ENCODE measurements at regions not wholly inside any gene's neighbourhood (a gene's known extent, or its start where the extent isn't known, plus 50 kb on each side); places are given as distances from the start of the nearest gene placed in this dataset.

GRCh38 chr1:30028939-30029338 lies 694.4 kb downstream of the MATN1 start:
- Histone ChIP-seq H3K36me3 (ENCODE audit: control insufficient read depth, insufficient read depth, low read length) (no peaks in the 10 kb centered on the region), H3K27me3 (ENCODE audit: control insufficient read depth, insufficient read depth, low read length) (peaks cover 2% of the 10 kb centered on the region), H3K4me3 (ENCODE audit: low read depth, low read length) (no peak overlapping the region)
- DNase-seq (ENCODE audit: low read depth) = no peak
- no peak for TF ChIP-seq CTCF (IDR thresholded peaks at IDR 0.05; ENCODE audit: insufficient read depth, low read length, poor library complexity, severe bottlenecking)

- Histone ChIP-seq H3K4me3 (ENCODE audit: low read depth, low read length) (no peak overlapping the region), H3K27me3 (ENCODE audit: control insufficient read depth, insufficient read depth, low read length) (peaks cover 2% of the 10 kb centered on the region), H3K36me3 (ENCODE audit: control insufficient read depth, insufficient read depth, low read length) (no peaks in the 10 kb centered on the region)
- TF ChIP-seq CTCF (IDR thresholded peaks at IDR 0.05; ENCODE audit: insufficient read depth, low read length, poor library complexity, severe bottlenecking) = no peak
- DNase-seq (ENCODE audit: low read depth) = no peak
These were observed 695.1 kb downstream of the MATN1 start for GRCh38 chr1:30028283-30028682.

- H3K4me3 ChIP-seq (ENCODE audit: low read depth, low read length) = no peak overlapping the region
- peaks cover 2% of the 10 kb centered on the region for H3K27me3 ChIP-seq (ENCODE audit: control insufficient read depth, insufficient read depth, low read length)
- no peak for DNase-seq (ENCODE audit: low read depth)
- TF ChIP-seq CTCF (IDR thresholded peaks at IDR 0.05; ENCODE audit: insufficient read depth, low read length, poor library complexity, severe bottlenecking) = no peak
- no peaks in the 10 kb centered on the region for H3K36me3 ChIP-seq (ENCODE audit: control insufficient read depth, insufficient read depth, low read length)
These were observed 696.1 kb downstream of the MATN1 start for GRCh38 chr1:30027247-30027646.

GRCh38 chr1:30024411-30025195 lies 698.8 kb downstream of the MATN1 start:
- no peak for TF ChIP-seq CTCF (IDR thresholded peaks at IDR 0.05; ENCODE audit: insufficient read depth, low read length, poor library complexity, severe bottlenecking)
- no peaks in the 10 kb centered on the region for H3K36me3 ChIP-seq (ENCODE audit: control insufficient read depth, insufficient read depth, low read length)
- H3K4me3 ChIP-seq (ENCODE audit: low read depth, low read length) = no peak overlapping the region
- peaks cover 2% of the 10 kb centered on the region for H3K27me3 ChIP-seq (ENCODE audit: control insufficient read depth, insufficient read depth, low read length)
- DNase-seq (ENCODE audit: low read depth) = no peak

- no peak overlapping the region for H3K4me3 ChIP-seq (ENCODE audit: low read depth, low read length)
- DNase-seq (ENCODE audit: low read depth) = no peak
- H3K27me3 ChIP-seq (ENCODE audit: control insufficient read depth, insufficient read depth, low read length) = no peaks in the 10 kb centered on the region
- no peaks in the 10 kb centered on the region for H3K36me3 ChIP-seq (ENCODE audit: control insufficient read depth, insufficient read depth, low read length)
- no peak for TF ChIP-seq CTCF (IDR thresholded peaks at IDR 0.05; ENCODE audit: insufficient read depth, low read length, poor library complexity, severe bottlenecking)
These were observed 699.9 kb downstream of the MATN1 start for GRCh38 chr1:30023339-30024022.

All from kidney epithelial cell (primary cell).